Caco-2 (cell line): ENCODE measurements at regions not wholly inside any gene's neighbourhood (a gene's known extent, or its start where the extent isn't known, plus 50 kb on each side); places are given as distances from the start of the nearest gene placed in this dataset.

ENCODE experiments used
- BruUV-seq: library from RNA; stranded (reverse); fragments of 400-500 nt; replicated peaks from 2 replicates; lab custom pipeline; 2021; lab: Mats Ljungman, UMichigan
- CTCF ChIA-PET: fragments of 300-600 bp; sonication (Branson Sonifier 250); formaldehyde crosslinking; loops from one replicate; lab custom pipeline; 2022; ENCODE audit warnings: antibody characterized with exemption; lab: Charles Lee
- POLR2A ChIA-PET: fragments of 300-600 bp; sonication (Branson Sonifier 250); formaldehyde crosslinking; loops from one replicate; lab custom pipeline; 2022; ENCODE audit warnings: antibody characterized with exemption; lab: Charles Lee
- DNase-seq, 2 experiments: peaks; one replicate each; pipeline versions ENCODE4 v3.0.0 to v3.0.0-alpha.2; 2020 to 2022
- H3K27me3 ChIP-seq: replicated peaks from 2 replicates; pipeline ENCODE4 v1.6.0; 2011; ENCODE audit warnings: low read length; ENCODE audit not compliant: control insufficient read depth, insufficient read depth
- H3K36me3 ChIP-seq: 2 replicates; pipeline ENCODE4 v1.5.1; 2011; ENCODE audit warnings: low read length; ENCODE audit not compliant: control insufficient read depth, insufficient read depth
- H3K4me1 ChIP-seq: fragments of 250-450 bp; sonication (Bioruptor Pico); 2 replicates; pipeline ENCODE4 v1.5.1; 2020; ENCODE audit warnings: mild to moderate bottlenecking
- H3K4me3 ChIP-seq: 2 replicates; pipeline ENCODE4 v1.5.1; 2011; ENCODE audit warnings: low read depth, mild to moderate bottlenecking, control low read depth, low read length
- H3K9me3 ChIP-seq: fragments of 250-450 bp; sonication (Bioruptor Pico); 2 replicates; pipeline ENCODE4 v1.5.1; 2020; ENCODE audit warnings: mild to moderate bottlenecking, moderate library complexity
- H3K27ac Mint-ChIP-seq: one replicate; pipeline ENCODE4 v1.8.0; 2022; ENCODE audit warnings: mixed read lengths; ENCODE audit not compliant: unreplicated experiment
- H3K27me3 Mint-ChIP-seq: one replicate; pipeline ENCODE4 v1.8.0; 2022; ENCODE audit warnings: mixed read lengths; ENCODE audit not compliant: insufficient read depth, unreplicated experiment
- H3K36me3 Mint-ChIP-seq: one replicate; pipeline ENCODE4 v1.8.0; 2022; ENCODE audit warnings: mild to moderate bottlenecking, mixed read lengths; ENCODE audit not compliant: insufficient read depth, unreplicated experiment
- H3K4me1 Mint-ChIP-seq: one replicate; pipeline ENCODE4 v1.8.0; 2022; ENCODE audit warnings: low read depth, mixed read lengths; ENCODE audit not compliant: unreplicated experiment
- H3K4me3 Mint-ChIP-seq: one replicate; pipeline ENCODE4 v1.8.0; 2022; ENCODE audit warnings: mild to moderate bottlenecking, moderate library complexity, mixed read lengths; ENCODE audit not compliant: unreplicated experiment
- H3K9me3 Mint-ChIP-seq: one replicate; pipeline ENCODE4 v1.8.0; 2022; ENCODE audit warnings: mixed read lengths; ENCODE audit not compliant: unreplicated experiment
- intact Hi-C: fragments of 100-400 bp; cut with micrococcal nuclease; formaldehyde crosslinking; loops from one replicate; pipeline ENCODE4 v1.10.0; 2022; ENCODE audit not compliant: unreplicated experiment
- TF ChIP-seq, protein P1 (sequence below), 2 experiments: fragments of 200-600 bp in 1 of 2; IDR thresholded peaks; 1 replicate in 1 of 2; 2 replicates in 1 of 2; pipeline versions ENCODE4 v1.5.1 to v1.8.0; 2011 to 2022; ENCODE audit warnings: antibody characterized with exemption in 1 of 2, control low read depth in 1 of 2, inconsistent platforms in 1 of 2, low read depth in 1 of 2, low read length in 1 of 2, mild to moderate bottlenecking in 1 of 2, moderate library complexity in 1 of 2; ENCODE audit not compliant: insufficient read depth in 1 of 2, severe bottlenecking in 1 of 2, unreplicated experiment in 1 of 2

DNA sequence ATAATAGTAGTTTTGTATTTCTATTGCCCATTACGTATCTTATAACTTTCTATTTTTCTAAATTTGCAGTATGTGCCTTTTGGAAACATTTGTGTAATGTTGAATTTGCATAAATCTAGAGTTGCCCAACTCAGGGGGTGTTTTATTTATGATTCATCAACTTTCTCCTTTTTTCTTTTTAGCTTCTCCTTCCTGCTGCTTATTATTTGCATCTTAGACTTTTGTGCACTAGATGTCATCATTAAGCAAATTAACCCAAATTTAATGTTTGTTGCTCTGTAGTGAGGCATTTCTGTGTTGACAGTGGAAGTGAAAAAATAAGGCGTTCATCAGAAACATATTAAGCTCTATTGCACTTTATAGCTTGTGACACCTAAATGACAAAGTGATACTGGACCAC is 56.2 kb upstream of the ZBED5 start:
- no peak overlapping the region for H3K4me3 Mint-ChIP-seq
- H3K9me3 Mint-ChIP-seq: peaks cover 13% of the 10 kb centered on the region
- ChIA-PET POLR2A (no interaction called here), CTCF (interaction anchor here (1.2 kb wide), 1 partner anchor 56 kb away, joined by 4 read pairs; the partner anchor contains the start of gene ZBED5)
- no peaks in the 10 kb centered on the region for H3K4me1 ChIP-seq
- H3K4me1 Mint-ChIP-seq: no peaks in the 10 kb centered on the region
- TF ChIP-seq, protein P1, sequence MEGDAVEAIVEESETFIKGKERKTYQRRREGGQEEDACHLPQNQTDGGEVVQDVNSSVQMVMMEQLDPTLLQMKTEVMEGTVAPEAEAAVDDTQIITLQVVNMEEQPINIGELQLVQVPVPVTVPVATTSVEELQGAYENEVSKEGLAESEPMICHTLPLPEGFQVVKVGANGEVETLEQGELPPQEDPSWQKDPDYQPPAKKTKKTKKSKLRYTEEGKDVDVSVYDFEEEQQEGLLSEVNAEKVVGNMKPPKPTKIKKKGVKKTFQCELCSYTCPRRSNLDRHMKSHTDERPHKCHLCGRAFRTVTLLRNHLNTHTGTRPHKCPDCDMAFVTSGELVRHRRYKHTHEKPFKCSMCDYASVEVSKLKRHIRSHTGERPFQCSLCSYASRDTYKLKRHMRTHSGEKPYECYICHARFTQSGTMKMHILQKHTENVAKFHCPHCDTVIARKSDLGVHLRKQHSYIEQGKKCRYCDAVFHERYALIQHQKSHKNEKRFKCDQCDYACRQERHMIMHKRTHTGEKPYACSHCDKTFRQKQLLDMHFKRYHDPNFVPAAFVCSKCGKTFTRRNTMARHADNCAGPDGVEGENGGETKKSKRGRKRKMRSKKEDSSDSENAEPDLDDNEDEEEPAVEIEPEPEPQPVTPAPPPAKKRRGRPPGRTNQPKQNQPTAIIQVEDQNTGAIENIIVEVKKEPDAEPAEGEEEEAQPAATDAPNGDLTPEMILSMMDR (IDR thresholded peaks at IDR 0.05; ENCODE audit: insufficient read depth in 1 of 2, low read depth in 1 of 2, low read length in 1 of 2, severe bottlenecking in 1 of 2, unreplicated experiment in 1 of 2): no peak
- intact Hi-C loops: no loop called here
- peaks cover 14% of the 10 kb centered on the region; the same call in 1 of the 2 replicates for H3K9me3 ChIP-seq
- H3K36me3 Mint-ChIP-seq: no peaks in the 10 kb centered on the region
- H3K4me3 ChIP-seq: no peak overlapping the region
- no peaks in the 10 kb centered on the region for H3K36me3 ChIP-seq
- DNase-seq: no peak
- BruUV-seq: no TSS peak
- no peak overlapping the region for H3K27ac Mint-ChIP-seq
- no peaks in the 10 kb centered on the region for H3K27me3 Mint-ChIP-seq
- H3K27me3 ChIP-seq: no peaks in the 10 kb centered on the region

DNA sequence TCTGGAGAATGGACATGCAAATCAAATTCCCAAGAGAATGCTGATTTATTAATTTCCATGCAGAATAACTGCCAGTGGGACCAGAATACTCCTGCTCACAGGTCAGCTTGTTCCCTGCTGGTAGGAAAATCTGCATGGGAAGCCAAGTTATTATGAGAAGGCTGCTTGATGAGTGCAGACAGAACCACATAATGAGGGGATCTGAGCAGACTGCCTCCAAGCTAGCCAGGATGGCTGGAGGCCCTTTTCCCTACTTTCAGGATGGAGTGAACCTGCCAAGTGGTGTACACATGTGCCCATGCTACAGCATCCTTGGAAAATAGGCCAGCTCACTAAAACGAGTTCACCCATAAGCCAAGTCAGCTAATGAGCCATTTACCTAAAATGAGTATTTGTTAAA is 55.2 kb upstream of the ZBED5 start:
- Histone ChIP-seq H3K27me3 (no peaks in the 10 kb centered on the region), H3K4me1 (peaks cover 7% of the 10 kb centered on the region), H3K4me3 (no peak overlapping the region), H3K9me3 (peaks cover 9% of the 10 kb centered on the region; the same call in 1 of the 2 replicates), H3K36me3 (no peaks in the 10 kb centered on the region)
- no peaks in the 10 kb centered on the region for H3K27me3 Mint-ChIP-seq
- H3K4me3 Mint-ChIP-seq: no peak overlapping the region
- POLR2A ChIA-PET: interaction anchor here (0.7 kb wide), 1 partner anchor 164 kb away, joined by 6 read pairs; no protein-coding TSS in a partner anchor
- TF ChIP-seq, protein P1 (IDR thresholded peaks at IDR 0.05; ENCODE audit: insufficient read depth in 1 of 2, low read depth in 1 of 2, low read length in 1 of 2, severe bottlenecking in 1 of 2, unreplicated experiment in 1 of 2): no peak
- H3K4me1 Mint-ChIP-seq: peaks cover 2% of the 10 kb centered on the region
- H3K9me3 Mint-ChIP-seq: peaks cover 5% of the 10 kb centered on the region
- no TSS peak for BruUV-seq
- CTCF ChIA-PET: no interaction called here
- intact Hi-C loops: no loop called here
- H3K27ac Mint-ChIP-seq: no peak overlapping the region
- DNase-seq: no peak
- H3K36me3 Mint-ChIP-seq: no peaks in the 10 kb centered on the region

DNA sequence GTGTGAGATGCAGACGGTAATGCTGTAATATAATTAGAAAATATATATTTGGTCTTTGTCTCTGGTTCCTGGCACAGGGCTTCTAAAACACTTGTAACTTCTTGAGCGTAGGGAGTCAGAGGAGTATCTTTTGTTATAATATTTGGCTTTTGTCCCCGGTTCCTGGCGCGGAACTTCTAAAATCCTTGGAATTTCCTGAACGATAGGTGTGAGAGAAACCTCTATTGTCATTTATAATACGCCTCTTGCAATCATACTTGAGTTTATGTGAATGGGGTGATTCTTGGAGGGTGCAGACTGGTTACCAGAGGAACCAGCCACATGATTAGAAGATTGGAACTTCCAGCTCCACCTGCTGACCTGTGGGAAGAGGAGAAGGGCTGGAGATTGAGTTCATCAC is 54.1 kb upstream of the ZBED5 start:
- Mint-ChIP-seq H3K27me3 (no peaks in the 10 kb centered on the region), H3K4me1 (peaks cover 9% of the 10 kb centered on the region), H3K36me3 (no peaks in the 10 kb centered on the region), H3K4me3 (no peak overlapping the region), H3K27ac (no peak overlapping the region), H3K9me3 (no peaks in the 10 kb centered on the region)
- no peak overlapping the region for H3K4me3 ChIP-seq
- peaks cover under 1% of the 10 kb centered on the region; the same call in 1 of the 2 replicates for H3K9me3 ChIP-seq
- intact Hi-C loops: no loop called here
- BruUV-seq: no TSS peak
- no peaks in the 10 kb centered on the region for H3K36me3 ChIP-seq
- TF ChIP-seq, protein P1 (IDR thresholded peaks at IDR 0.05; ENCODE audit: insufficient read depth in 1 of 2, low read depth in 1 of 2, low read length in 1 of 2, severe bottlenecking in 1 of 2, unreplicated experiment in 1 of 2): no peak
- POLR2A ChIA-PET: no interaction called here
- CTCF ChIA-PET: interaction anchor here (0.5 to 0.9 kb wide), 2 partner anchors 12 to 138 kb away, joined by 3 to 4 read pairs; no protein-coding TSS in a partner anchor
- no peak for DNase-seq
- peaks cover 11% of the 10 kb centered on the region for H3K4me1 ChIP-seq
- no peaks in the 10 kb centered on the region for H3K27me3 ChIP-seq
